HG03060 (cell line): ENCODE measurements at regions not wholly inside any gene's neighbourhood (a gene's known extent, or its start where the extent isn't known, plus 50 kb on each side); places are given as distances from the start of the nearest gene placed in this dataset.

Experiments
- ATAC-seq: cut with Tn5 transposase; IDR thresholded peaks from one replicate; pipeline ENCODE4 v1.9.1; 2021; ENCODE audit warnings: low read depth, moderate number of reproducible peaks; ENCODE audit not compliant: unreplicated experiment

GRCh38 chr11:122187373-122188165 is 71.6 kb upstream of the BLID start:
- ATAC-seq, result no peak

- no peak for ATAC-seq
Observed at GRCh38 chr11:122186439-122187080, 70.5 kb upstream of the BLID start.

GRCh38 chr11:122183933-122184332 is 67.9 kb upstream of the BLID start:
- no peak for ATAC-seq

GRCh38 chr11:122181893-122182292 is 65.9 kb upstream of the BLID start:
- ATAC-seq, result no peak

- no peak for ATAC-seq
Observed at GRCh38 chr11:122181372-122181771, 65.4 kb upstream of the BLID start.

- no peak for ATAC-seq
Observed at GRCh38 chr11:122179961-122180834, 64.2 kb upstream of the BLID start.

GRCh38 chr11:122178795-122179194 is 62.8 kb upstream of the BLID start:
- no peak for ATAC-seq

GRCh38 chr11:122177238-122177637 is 61.2 kb upstream of the BLID start:
- ATAC-seq, result no peak

- no peak for ATAC-seq
Observed at GRCh38 chr11:122176651-122177050, 60.6 kb upstream of the BLID start.

- no peak for ATAC-seq
Observed at GRCh38 chr11:122175306-122175705, 59.3 kb upstream of the BLID start.

- ATAC-seq, result no peak
Observed at GRCh38 chr11:122173587-122173986, 57.6 kb upstream of the BLID start.

GRCh38 chr11:122173074-122173450 is 57.0 kb upstream of the BLID start:
- ATAC-seq, result no peak

GRCh38 chr11:122172352-122173073 is 56.5 kb upstream of the BLID start:
- no peak for ATAC-seq

GRCh38 chr11:122170815-122171475 is 54.9 kb upstream of the BLID start:
- ATAC-seq, result no peak

GRCh38 chr11:122168218-122168617 is 52.2 kb upstream of the BLID start:
- ATAC-seq, result no peak

GRCh38 chr11:122167100-122167499 is 51.1 kb upstream of the BLID start:
- no peak for ATAC-seq

GRCh38 chr11:122165607-122166371 is 49.8 kb upstream of the BLID start:
- ATAC-seq, result no peak
